SK-N-SH (cell line): ENCODE measurements at regions not wholly inside any gene's neighbourhood (a gene's known extent, or its start where the extent isn't known, plus 50 kb on each side); places are given as distances from the start of the nearest gene placed in this dataset.

Experiments
- CTCF ChIP-seq: fragments of 200-600 bp; sonication (generic); IDR thresholded peaks from 2 replicates; pipeline ENCODE4 v1.6.1; 2017; ENCODE audit warnings: antibody characterized with exemption, mild to moderate bottlenecking, moderate library complexity
- EP300 ChIP-seq, 2 experiments: IDR thresholded peaks; 2 replicates each; pipeline versions ENCODE4 v1.4.0 to v1.6.1; 2012; ENCODE audit warnings: borderline replicate concordance in 1 of 2, low read depth in 1 of 2, low read length in 1 of 2
- MEF2A ChIP-seq: IDR thresholded peaks from 2 replicates; pipeline ENCODE4 v1.4.0; 2012; ENCODE audit warnings: low read depth, borderline replicate concordance
- MXI1 ChIP-seq: IDR thresholded peaks from 2 replicates; pipeline ENCODE4 v1.6.1; 2012; ENCODE audit warnings: mild to moderate bottlenecking, low read depth, low read length, improper control_type of control experiment
- NRF1 ChIP-seq: IDR thresholded peaks from 2 replicates; pipeline ENCODE4 v1.6.1; 2012; ENCODE audit warnings: low read depth, mild to moderate bottlenecking, low read length
- POLR2AphosphoS5 ChIP-seq: IDR thresholded peaks from 2 replicates; pipeline ENCODE4 v1.6.1; 2012; ENCODE audit warnings: low read depth, low read length
- RCOR1 ChIP-seq: fragments of 150-350 bp; IDR thresholded peaks from 2 replicates; pipeline ENCODE4 v1.6.1; 2017; ENCODE audit warnings: antibody characterized with exemption, low read length
- REST ChIP-seq: IDR thresholded peaks from 2 replicates; pipeline ENCODE4 v1.6.1; 2012; ENCODE audit warnings: mild to moderate bottlenecking, low read depth, low read length, moderate library complexity
- TAF1 ChIP-seq: IDR thresholded peaks from 2 replicates; pipeline ENCODE4 v1.6.1; 2012; ENCODE audit warnings: low read depth, mild to moderate bottlenecking, low read length, moderate library complexity, borderline replicate concordance
- TCF12 ChIP-seq: IDR thresholded peaks from 2 replicates; pipeline ENCODE4 v1.4.0; 2012
- YY1 ChIP-seq: IDR thresholded peaks from 2 replicates; pipeline ENCODE4 v1.4.0; 2012; ENCODE audit warnings: low read depth, mild to moderate bottlenecking

GRCh38 chr21:27487676-27488075 lies 520.8 kb upstream of the ADAMTS5 start:
- no peak for TF ChIP-seq REST
- no peak for TF ChIP-seq MXI1
- TF ChIP-seq TAF1, result no peak
- no peak for TF ChIP-seq CTCF
- TF ChIP-seq NRF1, result no peak
- TF ChIP-seq TCF12, result no peak
- TF ChIP-seq MEF2A, result no peak
- TF ChIP-seq POLR2AphosphoS5, result no peak
- TF ChIP-seq EP300 (IDR thresholded peaks at IDR 0.05; ENCODE audit: borderline replicate concordance in 1 of 2, low read depth in 1 of 2, low read length in 1 of 2), result no peak
- TF ChIP-seq YY1, result no peak
- TF ChIP-seq RCOR1, result no peak
